ENCODE measurements at regions not wholly inside any gene's neighbourhood (a gene's known extent, or its start where the extent isn't known, plus 50 kb on each side); places are given as distances from the start of the nearest gene placed in this dataset.

- TF ChIP-seq CTCF (IDR thresholded peaks at IDR 0.05; ENCODE audit: poor library complexity) = no peak
- no peak for TF ChIP-seq EZH2 (IDR thresholded peaks at IDR 0.05; ENCODE audit: borderline replicate concordance)
Measured at GRCh38 chr12:38543151-38543550, 226.6 kb downstream of the ALG10B start.
